Endodermal cell (in vitro differentiated cells): ENCODE measurements at regions not wholly inside any gene's neighbourhood (a gene's known extent, or its start where the extent isn't known, plus 50 kb on each side); places are given as distances from the start of the nearest gene placed in this dataset.

Source experiments
- DNase-seq: peaks from one replicate; pipeline ENCODE4 v3.0.0-alpha.2; 2017
- H3K27ac ChIP-seq: 2 replicates; pipeline ENCODE4 v1.5.1; 2013; ENCODE audit warnings: mild to moderate bottlenecking, low read depth, low read length, moderate library complexity
- H3K27me3 ChIP-seq: 2 replicates; pipeline ENCODE4 v1.6.1; 2013; ENCODE audit warnings: mild to moderate bottlenecking, low read length, moderate library complexity; ENCODE audit not compliant: insufficient read depth, control insufficient read depth, poor library complexity, severe bottlenecking
- H3K36me3 ChIP-seq: 2 replicates; pipeline ENCODE4 v1.7.0; 2013; ENCODE audit warnings: mild to moderate bottlenecking, low read length, moderate library complexity; ENCODE audit not compliant: control insufficient read depth, insufficient read depth
- H3K4me1 ChIP-seq: one replicate; pipeline ENCODE4 v1.7.0; 2013; ENCODE audit warnings: low read length; ENCODE audit not compliant: control insufficient read depth, insufficient read depth
- H3K4me3 ChIP-seq: 2 replicates; pipeline ENCODE4 v1.5.1; 2013; ENCODE audit warnings: mild to moderate bottlenecking, low read length, moderate library complexity
- H3K9ac ChIP-seq: 2 replicates; pipeline ENCODE4 v1.6.1; 2013; ENCODE audit warnings: mild to moderate bottlenecking, low read length, moderate library complexity; ENCODE audit not compliant: poor library complexity, severe bottlenecking; ENCODE audit errors: extremely low read depth
- H3K9me3 ChIP-seq: 2 replicates; pipeline ENCODE4 v1.6.1; 2013; ENCODE audit warnings: mild to moderate bottlenecking, low read length, moderate library complexity; ENCODE audit not compliant: control insufficient read depth
- H3K27ac Mint-ChIP-seq: 2 replicates; pipeline ENCODE4 v1.8.0; 2020; ENCODE audit warnings: mixed read lengths
- H3K27me3 Mint-ChIP-seq: 2 replicates; pipeline ENCODE4 v1.8.0; 2021; ENCODE audit warnings: mild to moderate bottlenecking, mixed read lengths; ENCODE audit not compliant: insufficient read depth
- H3K36me3 Mint-ChIP-seq: 2 replicates; pipeline ENCODE4 v1.8.0; 2020; ENCODE audit warnings: low read depth, mixed read lengths
- H3K4me1 Mint-ChIP-seq: 2 replicates; pipeline ENCODE4 v1.8.0; 2020; ENCODE audit warnings: mixed read lengths
- H3K4me3 Mint-ChIP-seq: 2 replicates; pipeline ENCODE4 v1.8.0; 2020; ENCODE audit warnings: mild to moderate bottlenecking, moderate library complexity, mixed read lengths
- H3K9me3 Mint-ChIP-seq: 2 replicates; pipeline ENCODE4 v1.8.0; 2020; ENCODE audit warnings: mild to moderate bottlenecking, mixed read lengths
- WGBS, 2 experiments: methylation state at CpG; one replicate each; pipeline versions ENCODE4 v1.1.5 to v1.1.7; 2013; ENCODE audit warnings: missing lambda C conversion rate in 2 of 2, mixed read lengths in 1 of 2; ENCODE audit not compliant: insufficient coverage in 1 of 2, insufficient read length in 1 of 2; 5-methylcytosine and 5-hydroxymethylcytosine counted together
- TF ChIP-seq, protein P1 (sequence below): fragments of 200-600 bp; sonication (generic); conservative IDR thresholded peaks from 2 replicates; pipeline ENCODE4 v1.5.0; 2021; ENCODE audit warnings: antibody characterized with exemption, mild to moderate bottlenecking

DNA sequence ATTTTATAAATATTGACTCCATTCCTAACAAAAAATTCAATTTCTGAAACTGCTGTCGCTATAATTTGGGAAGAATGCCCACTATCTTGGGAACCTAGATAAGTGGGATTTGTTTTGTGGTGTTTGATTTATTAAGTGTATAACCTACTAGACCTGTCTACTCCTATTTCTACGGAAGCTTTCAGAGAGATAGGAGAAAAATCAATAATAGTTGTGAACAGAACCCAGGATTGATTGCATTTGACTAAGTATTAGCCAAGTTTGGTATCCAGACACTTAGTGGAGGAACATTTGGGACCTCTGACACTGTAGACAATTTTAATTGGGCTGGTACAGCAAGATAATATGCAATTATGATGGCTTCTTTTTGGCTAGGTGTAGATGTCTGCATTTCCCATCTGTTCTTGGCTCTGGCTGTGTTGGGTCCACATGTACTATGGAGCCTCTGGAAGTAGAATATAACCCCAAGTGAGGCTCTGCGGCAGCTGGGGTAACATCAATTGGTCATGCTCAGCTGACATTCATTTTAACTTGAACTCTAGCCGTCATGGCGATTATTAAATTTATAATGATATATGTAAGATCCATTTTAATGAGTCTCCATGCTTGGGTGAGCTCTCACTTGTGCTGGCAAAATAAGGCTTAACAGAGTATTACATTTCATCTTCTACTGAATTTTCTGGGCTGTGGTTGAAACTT is 111.5 kb upstream of the E2F8 start:
- H3K9me3 ChIP-seq: no peaks in the 10 kb centered on the region
- Mint-ChIP-seq H3K4me3 (no peak overlapping the region), H3K36me3 (no peaks in the 10 kb centered on the region), H3K4me1 (no peaks in the 10 kb centered on the region), H3K27ac (no peak overlapping the region), H3K9me3 (no peaks in the 10 kb centered on the region), H3K27me3 (peaks cover 37% of the 10 kb centered on the region)
- no peaks in the 10 kb centered on the region for H3K4me1 ChIP-seq
- no peak for DNase-seq
- no peaks in the 10 kb centered on the region for H3K36me3 ChIP-seq
- H3K9ac ChIP-seq: no peak overlapping the region
- H3K27me3 ChIP-seq: peaks cover 59% of the 10 kb centered on the region
- no peak overlapping the region for H3K4me3 ChIP-seq
- TF ChIP-seq, protein P1, sequence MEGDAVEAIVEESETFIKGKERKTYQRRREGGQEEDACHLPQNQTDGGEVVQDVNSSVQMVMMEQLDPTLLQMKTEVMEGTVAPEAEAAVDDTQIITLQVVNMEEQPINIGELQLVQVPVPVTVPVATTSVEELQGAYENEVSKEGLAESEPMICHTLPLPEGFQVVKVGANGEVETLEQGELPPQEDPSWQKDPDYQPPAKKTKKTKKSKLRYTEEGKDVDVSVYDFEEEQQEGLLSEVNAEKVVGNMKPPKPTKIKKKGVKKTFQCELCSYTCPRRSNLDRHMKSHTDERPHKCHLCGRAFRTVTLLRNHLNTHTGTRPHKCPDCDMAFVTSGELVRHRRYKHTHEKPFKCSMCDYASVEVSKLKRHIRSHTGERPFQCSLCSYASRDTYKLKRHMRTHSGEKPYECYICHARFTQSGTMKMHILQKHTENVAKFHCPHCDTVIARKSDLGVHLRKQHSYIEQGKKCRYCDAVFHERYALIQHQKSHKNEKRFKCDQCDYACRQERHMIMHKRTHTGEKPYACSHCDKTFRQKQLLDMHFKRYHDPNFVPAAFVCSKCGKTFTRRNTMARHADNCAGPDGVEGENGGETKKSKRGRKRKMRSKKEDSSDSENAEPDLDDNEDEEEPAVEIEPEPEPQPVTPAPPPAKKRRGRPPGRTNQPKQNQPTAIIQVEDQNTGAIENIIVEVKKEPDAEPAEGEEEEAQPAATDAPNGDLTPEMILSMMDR: no peak
- H3K27ac ChIP-seq: peak overlapping the region; percentile 61
- 92 to 100% methylated on average over 3 to 5 of the region's 5 CpGs for WGBS, 2 experiments

DNA sequence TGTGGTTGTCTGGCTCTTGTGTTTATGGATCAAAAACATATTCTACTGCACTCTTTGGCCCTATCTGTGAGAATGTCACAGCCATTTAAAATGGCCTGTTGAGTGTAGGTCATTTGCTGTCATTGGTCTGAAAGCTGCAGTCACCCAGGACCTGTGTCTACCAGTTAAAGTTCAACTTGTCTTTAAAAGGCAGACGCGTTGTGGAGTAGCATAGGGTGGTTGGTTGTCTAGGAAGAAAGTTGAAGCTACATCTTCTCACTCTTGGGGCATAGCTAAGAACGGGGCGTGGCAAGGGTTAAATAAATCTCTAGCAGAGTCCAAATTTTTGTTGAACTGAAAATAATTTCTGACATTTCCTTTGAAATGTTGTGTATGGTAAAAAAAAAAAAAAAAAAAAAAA is 110.7 kb upstream of the E2F8 start:
- WGBS, 2 experiments: 96 to 100% methylated on average over 2 to 4 of the region's 4 CpGs
- peaks cover 44% of the 10 kb centered on the region for H3K27me3 Mint-ChIP-seq
- Histone ChIP-seq H3K9ac (no peak overlapping the region), H3K27me3 (peaks cover 67% of the 10 kb centered on the region), H3K27ac (no peak overlapping the region), H3K4me3 (no peak overlapping the region), H3K36me3 (no peaks in the 10 kb centered on the region), H3K9me3 (no peaks in the 10 kb centered on the region), H3K4me1 (no peaks in the 10 kb centered on the region)
- H3K36me3 Mint-ChIP-seq: no peaks in the 10 kb centered on the region
- no peak overlapping the region for H3K27ac Mint-ChIP-seq
- DNase-seq: no peak
- TF ChIP-seq, protein P1: no peak
- no peaks in the 10 kb centered on the region for H3K4me1 Mint-ChIP-seq
- H3K9me3 Mint-ChIP-seq: no peaks in the 10 kb centered on the region
- H3K4me3 Mint-ChIP-seq: no peak overlapping the region

GRCh38 chr11:19350160-19350559 is 109.4 kb upstream of the E2F8 start:
- Histone ChIP-seq H3K27ac (no peak overlapping the region), H3K4me3 (no peak overlapping the region), H3K9me3 (no peaks in the 10 kb centered on the region), H3K27me3 (peaks cover 72% of the 10 kb centered on the region), H3K9ac (no peak overlapping the region), H3K36me3 (no peaks in the 10 kb centered on the region), H3K4me1 (peaks cover 3% of the 10 kb centered on the region)
- 89% methylated on average over 11 of the region's 11 CpGs for WGBS, 2 experiments
- H3K4me3 Mint-ChIP-seq: no peak overlapping the region
- no peak overlapping the region for H3K27ac Mint-ChIP-seq
- H3K27me3 Mint-ChIP-seq: peaks cover 50% of the 10 kb centered on the region
- no peaks in the 10 kb centered on the region for H3K9me3 Mint-ChIP-seq
- no peak for DNase-seq
- H3K4me1 Mint-ChIP-seq: peaks cover 5% of the 10 kb centered on the region
- no peaks in the 10 kb centered on the region for H3K36me3 Mint-ChIP-seq
- TF ChIP-seq, protein P1: no peak
